ENCODE measurements at regions not wholly inside any gene's neighbourhood (a gene's known extent, or its start where the extent isn't known, plus 50 kb on each side); places are given as distances from the start of the nearest gene placed in this dataset.

DNA sequence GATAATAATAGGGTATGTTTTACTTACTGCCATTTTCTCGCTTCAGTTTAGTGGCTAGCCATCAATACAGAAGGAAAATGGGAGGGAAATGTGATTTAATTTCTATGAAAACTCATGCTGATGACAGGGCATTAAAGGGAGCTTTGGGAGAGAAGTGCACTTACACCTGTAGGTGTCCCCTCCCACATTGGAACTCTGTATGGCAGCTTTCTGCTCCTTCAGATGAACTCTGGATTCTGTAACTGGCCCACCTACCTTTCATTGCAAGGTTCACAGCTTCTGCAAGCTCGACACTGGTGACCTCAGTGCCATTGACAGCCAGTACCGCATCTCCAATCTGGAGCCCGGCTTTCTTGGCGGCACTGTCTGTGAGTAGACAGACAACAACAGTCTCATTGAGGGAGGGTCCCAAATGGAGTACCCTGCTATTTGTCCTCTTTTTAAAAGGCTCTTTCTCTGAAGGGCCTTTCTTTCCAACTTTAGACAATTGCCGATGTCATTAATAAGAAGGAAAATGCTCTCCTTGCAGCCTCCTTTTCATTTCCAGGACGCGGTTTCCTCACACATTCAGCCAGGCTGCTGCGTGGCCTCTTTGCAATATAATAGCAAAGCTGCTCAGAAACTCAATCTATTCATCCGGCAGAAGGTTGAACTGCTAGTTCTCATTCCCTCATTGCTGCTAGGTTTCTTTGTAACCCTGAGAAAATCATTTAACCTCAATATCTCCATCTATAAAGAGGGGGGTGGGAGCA is 63.6 kb downstream of the NUDT12 start:
- TF ChIP-seq, protein P1, sequence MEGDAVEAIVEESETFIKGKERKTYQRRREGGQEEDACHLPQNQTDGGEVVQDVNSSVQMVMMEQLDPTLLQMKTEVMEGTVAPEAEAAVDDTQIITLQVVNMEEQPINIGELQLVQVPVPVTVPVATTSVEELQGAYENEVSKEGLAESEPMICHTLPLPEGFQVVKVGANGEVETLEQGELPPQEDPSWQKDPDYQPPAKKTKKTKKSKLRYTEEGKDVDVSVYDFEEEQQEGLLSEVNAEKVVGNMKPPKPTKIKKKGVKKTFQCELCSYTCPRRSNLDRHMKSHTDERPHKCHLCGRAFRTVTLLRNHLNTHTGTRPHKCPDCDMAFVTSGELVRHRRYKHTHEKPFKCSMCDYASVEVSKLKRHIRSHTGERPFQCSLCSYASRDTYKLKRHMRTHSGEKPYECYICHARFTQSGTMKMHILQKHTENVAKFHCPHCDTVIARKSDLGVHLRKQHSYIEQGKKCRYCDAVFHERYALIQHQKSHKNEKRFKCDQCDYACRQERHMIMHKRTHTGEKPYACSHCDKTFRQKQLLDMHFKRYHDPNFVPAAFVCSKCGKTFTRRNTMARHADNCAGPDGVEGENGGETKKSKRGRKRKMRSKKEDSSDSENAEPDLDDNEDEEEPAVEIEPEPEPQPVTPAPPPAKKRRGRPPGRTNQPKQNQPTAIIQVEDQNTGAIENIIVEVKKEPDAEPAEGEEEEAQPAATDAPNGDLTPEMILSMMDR (conservative IDR thresholded peaks at IDR 0.05; ENCODE audit: control insufficient read depth, insufficient read depth, low read depth, low read length) = no peak
- DNase-seq (ENCODE audit: low read depth) = no peak
- H3K4me3 ChIP-seq (ENCODE audit: control insufficient read depth, low read depth, low read length) = no peak overlapping the region

DNA sequence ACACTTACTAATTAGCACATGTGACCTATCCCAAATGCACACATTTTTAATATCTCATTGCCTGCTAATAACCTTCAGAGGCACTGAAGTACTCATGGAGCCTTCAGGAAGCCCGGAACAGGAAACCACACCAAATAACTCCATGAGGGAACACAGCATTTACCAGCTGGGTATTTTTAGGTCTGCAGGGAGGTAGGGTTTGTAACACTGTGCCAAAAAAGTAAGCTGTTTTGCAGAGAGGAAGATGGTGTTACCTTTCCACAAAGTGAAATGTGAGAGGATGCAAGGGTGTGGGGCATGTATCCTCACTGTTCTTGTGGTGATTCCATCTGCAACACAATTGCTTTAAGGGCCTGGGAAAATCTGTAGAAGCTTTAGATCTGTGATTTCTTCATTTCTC is 64.4 kb downstream of the NUDT12 start:
- DNase-seq (ENCODE audit: low read depth) = no peak
- no peak overlapping the region for H3K4me3 ChIP-seq (ENCODE audit: control insufficient read depth, low read depth, low read length)
- TF ChIP-seq, protein P1 (conservative IDR thresholded peaks at IDR 0.05; ENCODE audit: control insufficient read depth, insufficient read depth, low read depth, low read length) = no peak

GRCh38 chr5:103497781-103498180 is 64.8 kb downstream of the NUDT12 start:
- no peak for DNase-seq (ENCODE audit: low read depth)
- TF ChIP-seq, protein P1 (conservative IDR thresholded peaks at IDR 0.05; ENCODE audit: control insufficient read depth, insufficient read depth, low read depth, low read length) = no peak
- no peak overlapping the region for H3K4me3 ChIP-seq (ENCODE audit: control insufficient read depth, low read depth, low read length)

DNA sequence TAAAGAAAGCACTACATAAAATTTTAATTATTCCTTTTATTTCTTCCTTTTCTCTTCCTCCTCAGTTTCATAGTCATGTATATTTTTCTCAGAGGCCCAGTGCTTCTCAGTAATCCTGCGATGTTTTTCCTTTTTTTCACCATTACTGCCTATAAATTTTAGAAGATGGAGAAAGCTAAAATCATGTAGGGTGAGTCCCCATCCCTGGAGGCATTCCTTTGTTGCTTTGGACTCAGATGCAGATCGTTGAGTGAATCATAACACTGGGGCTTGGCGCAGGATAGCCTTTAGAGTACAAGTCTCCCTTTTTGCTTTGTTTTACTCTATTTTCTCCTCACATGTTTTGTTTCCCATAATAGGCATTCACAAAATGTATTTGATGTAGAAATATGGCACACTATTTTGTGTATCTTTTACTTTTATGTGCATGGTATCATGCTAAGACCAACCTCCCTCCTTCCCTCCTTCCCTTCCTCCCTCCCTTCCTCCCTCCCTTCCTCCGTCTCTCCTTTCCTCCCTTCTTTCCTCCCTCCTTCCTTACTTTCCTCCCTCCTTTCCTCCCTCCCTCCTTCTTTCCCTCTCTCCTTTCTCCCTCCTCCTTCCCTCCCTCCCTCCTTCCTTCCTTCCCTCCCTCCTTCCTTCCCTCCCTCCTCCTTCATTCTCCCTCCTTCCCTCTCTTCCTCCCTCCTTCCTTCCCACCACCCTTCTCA is 72.4 kb downstream of the NUDT12 start:
- TF ChIP-seq, protein P1 (conservative IDR thresholded peaks at IDR 0.05; ENCODE audit: control insufficient read depth, insufficient read depth, low read depth, low read length) = no peak
- no peak for DNase-seq (ENCODE audit: low read depth)

DNA sequence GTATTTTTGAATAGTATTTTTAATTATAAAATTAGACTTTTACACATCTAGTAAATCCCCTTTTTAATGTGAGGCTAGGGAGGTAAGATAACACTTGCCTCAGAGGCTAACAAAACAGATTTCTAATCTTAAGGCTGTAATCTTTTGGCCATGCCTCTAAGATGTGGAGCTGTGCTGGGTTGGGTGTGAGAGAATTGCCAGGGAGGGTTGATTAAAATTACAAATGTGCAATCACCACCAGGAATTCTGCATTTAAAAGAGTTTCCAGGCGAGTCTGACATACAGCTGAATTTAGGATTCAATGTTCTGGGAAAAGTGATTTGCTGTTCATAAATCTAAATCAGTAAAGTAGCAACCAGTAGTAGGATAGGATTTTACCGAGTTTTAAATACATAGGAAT is 73.3 kb downstream of the NUDT12 start:
- H3K4me3 ChIP-seq (ENCODE audit: control insufficient read depth, low read depth, low read length) = no peak overlapping the region
- no peak for DNase-seq (ENCODE audit: low read depth)
- TF ChIP-seq, protein P1 (conservative IDR thresholded peaks at IDR 0.05; ENCODE audit: control insufficient read depth, insufficient read depth, low read depth, low read length) = no peak

More for the DNA sequence above, 72.4 kb downstream of the NUDT12 start:
- no peak overlapping the region for H3K4me3 ChIP-seq (ENCODE audit: control insufficient read depth, low read depth, low read length)

- no peak for DNase-seq (ENCODE audit: low read depth)
- no peak overlapping the region for H3K4me3 ChIP-seq (ENCODE audit: control insufficient read depth, low read depth, low read length)
- TF ChIP-seq, protein P1 (conservative IDR thresholded peaks at IDR 0.05; ENCODE audit: control insufficient read depth, insufficient read depth, low read depth, low read length) = no peak
These were observed 74.6 kb downstream of the NUDT12 start for GRCh38 chr5:103487822-103488493.

Data from fibroblast of mammary gland (primary cell).